HEK293 (cell line): ENCODE measurements at regions not wholly inside any gene's neighbourhood (a gene's known extent, or its start where the extent isn't known, plus 50 kb on each side); places are given as distances from the start of the nearest gene placed in this dataset.
"Not testable (repeated sequence)": the region's sequence is repeated elsewhere in the genome, so short reads cannot be mapped to it uniquely, and the experiment has no call there.

Source experiments
- CTCF ChIA-PET: fragments of 350-600 bp; formaldehyde crosslinking; extraction: SDS; loops from one replicate; lab custom pipeline; 2021; ENCODE audit warnings: antibody characterized with exemption; lab: Yijun Ruan, JAX
- POLR2A ChIA-PET: fragments of 300-600 bp; formaldehyde crosslinking; extraction: SDS; loops from one replicate; lab custom pipeline; 2020; ENCODE audit warnings: antibody characterized with exemption, inconsistent platforms; lab: Yijun Ruan, JAX
- H3K27ac ChIP-seq: fragments of 200-500 bp; sonication (Bioruptor generic); 2 replicates; pipeline ENCODE4 v1.5.1; 2014; ENCODE audit warnings: low read depth, low read length, control low read depth, inconsistent platforms; ENCODE audit errors: extremely low read depth
- H3K36me3 ChIP-seq, 2 experiments: fragments of 200-500 bp in 1 of 2; sonication (Bioruptor generic) in 1 of 2; 1 replicate in 1 of 2; 2 replicates in 1 of 2; pipeline ENCODE4 v1.5.1; 2014 to 2017; ENCODE audit warnings: inconsistent platforms in 2 of 2, low read length in 2 of 2; ENCODE audit not compliant: control insufficient read depth in 2 of 2, insufficient read depth in 1 of 2
- H3K4me1 ChIP-seq: fragments of 200-500 bp; sonication (Bioruptor generic); 2 replicates; pipeline ENCODE4 v1.5.1; 2014; ENCODE audit warnings: mild to moderate bottlenecking, low read length, inconsistent platforms; ENCODE audit not compliant: control insufficient read depth, insufficient read depth
- H3K4me3 ChIP-seq: 2 replicates; pipeline ENCODE4 v1.5.1; 2011; ENCODE audit warnings: low read depth, mild to moderate bottlenecking, control low read depth, low read length, moderate library complexity
- H3K9me3 ChIP-seq: fragments of 200-500 bp; sonication (Bioruptor generic); 2 replicates; pipeline ENCODE4 v1.5.1; 2014; ENCODE audit warnings: low read depth, low read length, inconsistent platforms; ENCODE audit not compliant: control insufficient read depth, insufficient read depth
- EGR2 ChIP-seq: fragments of 450-650 bp; formaldehyde crosslinking; IDR thresholded peaks from 2 replicates; pipeline ENCODE4 v1.5.1; 2016; ENCODE audit warnings: low read depth, missing biosample characterization, missing genetic modification characterization
- FEZF1 ChIP-seq: fragments of 450-650 bp; formaldehyde crosslinking; IDR thresholded peaks from 2 replicates; pipeline ENCODE4 v1.5.1; 2016; ENCODE audit warnings: missing biosample characterization, missing genetic modification characterization
- GFI1B ChIP-seq: fragments of 450-650 bp; formaldehyde crosslinking; IDR thresholded peaks from 2 replicates; pipeline ENCODE4 v1.5.1; 2016; ENCODE audit warnings: missing biosample characterization, missing genetic modification characterization
- KLF1 ChIP-seq: fragments of 450-650 bp; formaldehyde crosslinking; IDR thresholded peaks from 2 replicates; pipeline ENCODE4 v1.5.1; 2016; ENCODE audit warnings: missing biosample characterization, missing genetic modification characterization
- TCF7L2 ChIP-seq: IDR thresholded peaks from 2 replicates; pipeline ENCODE4 v1.6.1; 2011; ENCODE audit warnings: low read depth, mild to moderate bottlenecking, inconsistent platforms, low read length, moderate library complexity, borderline replicate concordance
- ZBTB48 ChIP-seq: fragments of 450-650 bp; formaldehyde crosslinking; IDR thresholded peaks from 2 replicates; pipeline ENCODE4 v1.5.1; 2016; ENCODE audit warnings: missing biosample characterization, missing genetic modification characterization
- ZBTB8A ChIP-seq: fragments of 450-650 bp; formaldehyde crosslinking; IDR thresholded peaks from 2 replicates; pipeline ENCODE4 v1.5.1; 2016; ENCODE audit warnings: missing biosample characterization, missing genetic modification characterization
- ZEB2 ChIP-seq: fragments of 450-650 bp; formaldehyde crosslinking; IDR thresholded peaks from 2 replicates; pipeline ENCODE4 v1.5.1; 2016; ENCODE audit warnings: missing biosample characterization, missing genetic modification characterization
- ZFP69B ChIP-seq: fragments of 450-650 bp; formaldehyde crosslinking; IDR thresholded peaks from 2 replicates; pipeline ENCODE4 v1.5.1; 2016; ENCODE audit warnings: missing biosample characterization, missing genetic modification characterization
- ZNF174 ChIP-seq: fragments of 450-650 bp; formaldehyde crosslinking; IDR thresholded peaks from 2 replicates; pipeline ENCODE4 v1.5.0; 2017; ENCODE audit warnings: missing biosample characterization, mild to moderate bottlenecking, missing genetic modification characterization
- ZNF335 ChIP-seq: fragments of 450-650 bp; formaldehyde crosslinking; conservative IDR thresholded peaks from 2 replicates; pipeline ENCODE4 v1.5.1; 2016; ENCODE audit warnings: missing biosample characterization, missing genetic modification characterization
- ZNF341 ChIP-seq: fragments of 450-650 bp; formaldehyde crosslinking; IDR thresholded peaks from 2 replicates; pipeline ENCODE4; 2016; ENCODE audit warnings: low read depth, missing biosample characterization, missing genetic modification characterization
- ZNF596 ChIP-seq: fragments of 450-650 bp; IDR thresholded peaks from 2 replicates; pipeline ENCODE4 v1.5.0; 2018; ENCODE audit warnings: missing biosample characterization, mild to moderate bottlenecking, missing genetic modification characterization, moderate library complexity
- ZNF600 ChIP-seq: fragments of 450-650 bp; formaldehyde crosslinking; IDR thresholded peaks from 2 replicates; pipeline ENCODE4 v1.5.1; 2016; ENCODE audit warnings: missing biosample characterization, missing genetic modification characterization
- ZNF707 ChIP-seq: fragments of 450-650 bp; formaldehyde crosslinking; IDR thresholded peaks from 2 replicates; pipeline ENCODE4 v1.5.1; 2016; ENCODE audit warnings: missing biosample characterization, missing genetic modification characterization
- TF ChIP-seq, protein P1 (sequence below): fragments of 450-650 bp; formaldehyde crosslinking; IDR thresholded peaks from 2 replicates; pipeline ENCODE4 v1.5.1; 2016; ENCODE audit warnings: missing biosample characterization, missing genetic modification characterization, low read depth
- TF ChIP-seq, protein P2 (sequence below): fragments of 450-650 bp; formaldehyde crosslinking; IDR thresholded peaks from 2 replicates; pipeline ENCODE4 v1.5.1; 2016; ENCODE audit warnings: missing biosample characterization, missing genetic modification characterization
- TF ChIP-seq, protein P3 (sequence below): fragments of 450-650 bp; formaldehyde crosslinking; IDR thresholded peaks from 2 replicates; pipeline ENCODE4 v1.5.1; 2016; ENCODE audit warnings: missing biosample characterization, missing genetic modification characterization
- TF ChIP-seq, protein P4 (sequence below): fragments of 450-650 bp; formaldehyde crosslinking; IDR thresholded peaks from 2 replicates; pipeline ENCODE4 v1.5.1; 2016; ENCODE audit warnings: missing biosample characterization, missing genetic modification characterization

DNA sequence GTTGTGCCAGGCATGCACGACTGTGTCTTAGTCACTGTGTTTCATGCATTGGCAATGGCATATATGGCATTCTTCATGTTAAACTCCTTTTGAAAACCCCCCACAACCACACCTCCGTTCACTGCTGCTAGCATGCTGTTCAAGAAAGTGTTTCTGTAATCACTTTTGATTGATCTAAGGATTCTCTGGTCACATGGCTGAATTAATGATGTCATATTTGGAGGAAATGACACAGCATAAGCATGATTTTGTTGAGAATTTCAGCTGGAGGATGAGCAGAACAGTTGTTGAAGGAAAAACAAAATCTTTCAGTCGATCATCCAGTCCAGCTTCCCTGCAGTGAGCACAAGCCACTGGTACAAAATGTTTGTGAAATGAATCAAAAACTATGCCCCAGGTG lies 203.5 kb upstream of the ECI2 start:
- H3K9me3 ChIP-seq = no peaks in the 10 kb centered on the region
- no peak overlapping the region for H3K27ac ChIP-seq
- ChIA-PET CTCF (no interaction called here), POLR2A (no interaction called here)
- no peak overlapping the region for H3K4me3 ChIP-seq
- no peaks in the 10 kb centered on the region for H3K4me1 ChIP-seq
- TF ChIP-seq, protein P1, sequence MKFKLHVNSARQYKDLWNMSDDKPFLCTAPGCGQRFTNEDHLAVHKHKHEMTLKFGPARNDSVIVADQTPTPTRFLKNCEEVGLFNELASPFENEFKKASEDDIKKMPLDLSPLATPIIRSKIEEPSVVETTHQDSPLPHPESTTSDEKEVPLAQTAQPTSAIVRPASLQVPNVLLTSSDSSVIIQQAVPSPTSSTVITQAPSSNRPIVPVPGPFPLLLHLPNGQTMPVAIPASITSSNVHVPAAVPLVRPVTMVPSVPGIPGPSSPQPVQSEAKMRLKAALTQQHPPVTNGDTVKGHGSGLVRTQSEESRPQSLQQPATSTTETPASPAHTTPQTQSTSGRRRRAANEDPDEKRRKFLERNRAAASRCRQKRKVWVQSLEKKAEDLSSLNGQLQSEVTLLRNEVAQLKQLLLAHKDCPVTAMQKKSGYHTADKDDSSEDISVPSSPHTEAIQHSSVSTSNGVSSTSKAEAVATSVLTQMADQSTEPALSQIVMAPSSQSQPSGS (tag by site-specific recombination) = peak; percentile 65
- TF ChIP-seq ZNF707 (tag by site-specific recombination) (no peak), FEZF1 (tag by site-specific recombination) (no peak)
- TF ChIP-seq, all 188 proteins: peak for 1
- no peaks in the 10 kb centered on the region for H3K36me3 ChIP-seq

DNA sequence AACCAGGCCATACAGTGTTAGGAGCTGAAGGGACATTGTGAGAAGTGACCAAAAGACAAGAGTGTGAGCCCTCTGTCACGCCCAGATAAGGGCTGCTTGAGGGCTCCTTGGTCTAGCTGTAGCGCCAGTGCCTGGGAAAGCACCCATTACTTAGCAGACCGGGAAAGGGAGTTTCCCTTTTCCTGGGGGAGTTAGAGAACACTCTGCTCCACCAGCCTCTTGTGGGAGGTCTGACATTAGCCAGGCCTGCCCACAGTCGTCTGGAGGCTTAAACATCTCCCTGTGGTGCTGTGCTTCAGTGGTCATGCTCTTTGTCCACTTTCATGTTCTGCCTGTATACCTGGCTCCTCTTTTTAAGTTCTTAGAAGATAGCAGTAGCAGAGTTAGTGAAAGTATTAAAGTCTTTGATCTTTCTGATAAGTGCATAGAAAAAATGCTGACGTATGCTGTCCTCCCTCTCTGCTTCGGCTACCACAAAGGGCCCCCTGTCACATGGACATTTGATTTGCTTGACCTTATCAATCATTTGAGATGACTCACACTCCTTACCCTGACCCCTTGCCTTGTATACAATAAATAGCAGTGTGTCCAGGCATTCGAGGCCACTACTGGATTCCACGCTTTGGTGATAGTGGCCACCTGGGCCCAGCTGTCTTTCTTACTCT lies 201.5 kb upstream of the ECI2 start:
- POLR2A ChIA-PET = no interaction called here
- no peak overlapping the region for H3K27ac ChIP-seq
- no peaks in the 10 kb centered on the region for H3K36me3 ChIP-seq
- TF ChIP-seq ZBTB8A (tag by site-specific recombination) (peak; percentile 41), GFI1B (tag by site-specific recombination) (no peak), TCF7L2 (peak; percentile 39; the same call in 1 of the 2 replicates), EGR2 (tag by site-specific recombination) (0 out of 2 replicates have a peak, but pooled peaks have one; percentile 27)
- H3K9me3 ChIP-seq = no peaks in the 10 kb centered on the region
- H3K4me1 ChIP-seq = no peaks in the 10 kb centered on the region
- CTCF ChIA-PET = no interaction called here
- H3K4me3 ChIP-seq = no peak overlapping the region

DNA sequence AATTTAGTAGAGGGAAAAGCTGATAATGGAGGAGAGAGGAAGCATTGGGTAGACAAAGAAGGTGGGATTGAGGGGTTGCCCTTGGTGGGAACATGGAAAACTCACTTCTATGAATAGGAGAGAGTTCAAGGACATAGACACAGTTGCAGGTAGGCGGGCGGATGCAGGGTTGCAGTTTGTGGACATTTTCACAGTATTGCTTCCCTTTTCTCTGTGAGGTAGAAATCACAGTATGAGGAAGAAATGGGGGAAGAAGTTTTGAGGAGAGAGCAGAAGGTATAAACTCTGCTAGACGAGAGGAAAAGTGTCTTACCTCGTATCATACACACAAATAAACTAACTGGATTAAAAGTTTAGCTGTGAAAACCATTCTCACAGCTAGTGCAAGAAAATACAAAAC lies 200.7 kb upstream of the ECI2 start:
- CTCF ChIA-PET = interaction anchor here (1.2 kb wide), 1 partner anchor 23 kb away, joined by 3 read pairs; no protein-coding TSS in a partner anchor

DNA sequence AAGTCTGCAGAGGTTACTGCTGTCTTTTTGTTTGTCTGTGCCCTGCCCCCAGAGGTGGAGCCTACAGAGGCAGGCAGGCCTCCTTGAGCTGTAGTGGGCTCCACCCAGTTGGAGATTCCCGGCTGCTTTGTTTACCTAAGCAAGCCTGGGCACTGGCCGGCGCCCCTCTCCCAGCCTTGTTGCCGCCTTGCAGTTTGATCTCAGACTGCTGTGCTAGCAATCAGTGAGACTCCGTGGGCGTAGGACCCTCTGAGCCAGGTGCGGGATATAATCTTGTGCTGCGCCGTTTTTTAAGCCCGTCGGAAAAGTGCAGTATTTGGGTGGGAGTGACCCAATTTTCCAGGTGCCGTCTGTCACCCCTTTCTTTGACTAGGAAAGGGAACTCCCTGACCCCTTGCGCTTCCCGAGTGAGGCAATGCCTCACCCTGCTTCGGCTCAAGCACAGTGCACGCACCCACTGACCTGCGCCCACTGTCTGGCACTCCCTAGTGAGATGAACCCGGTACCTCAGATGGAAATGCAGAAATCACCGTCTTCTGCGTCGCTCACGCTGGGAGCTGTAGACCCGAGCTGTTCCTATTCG lies 198.9 kb upstream of the ECI2 start:
- H3K9me3 ChIP-seq, POLR2A ChIA-PET, H3K4me1 ChIP-seq, H3K4me3 ChIP-seq, CTCF ChIA-PET, H3K36me3 ChIP-seq, H3K27ac ChIP-seq: not testable (repeated sequence)
- TF ChIP-seq EGR2 (tag by site-specific recombination) (peak; percentile 47), ZFP69B (tag by site-specific recombination) (peak; percentile 71), ZBTB48 (tag by site-specific recombination) (peak; percentile 85; the same call in 1 of the 2 replicates), KLF1 (peak; percentile 63; the same call in 1 of the 2 replicates), ZEB2 (tag by site-specific recombination) (peak; percentile 51), ZNF335 (tag by site-specific recombination) (peak; percentile 32; the same call in 1 of the 2 replicates), ZNF600 (tag by site-specific recombination) (peak; percentile 47; the same call in 1 of the 2 replicates), ZNF341 (tag by site-specific recombination) (peak; percentile 89)
- TF ChIP-seq, protein P2, sequence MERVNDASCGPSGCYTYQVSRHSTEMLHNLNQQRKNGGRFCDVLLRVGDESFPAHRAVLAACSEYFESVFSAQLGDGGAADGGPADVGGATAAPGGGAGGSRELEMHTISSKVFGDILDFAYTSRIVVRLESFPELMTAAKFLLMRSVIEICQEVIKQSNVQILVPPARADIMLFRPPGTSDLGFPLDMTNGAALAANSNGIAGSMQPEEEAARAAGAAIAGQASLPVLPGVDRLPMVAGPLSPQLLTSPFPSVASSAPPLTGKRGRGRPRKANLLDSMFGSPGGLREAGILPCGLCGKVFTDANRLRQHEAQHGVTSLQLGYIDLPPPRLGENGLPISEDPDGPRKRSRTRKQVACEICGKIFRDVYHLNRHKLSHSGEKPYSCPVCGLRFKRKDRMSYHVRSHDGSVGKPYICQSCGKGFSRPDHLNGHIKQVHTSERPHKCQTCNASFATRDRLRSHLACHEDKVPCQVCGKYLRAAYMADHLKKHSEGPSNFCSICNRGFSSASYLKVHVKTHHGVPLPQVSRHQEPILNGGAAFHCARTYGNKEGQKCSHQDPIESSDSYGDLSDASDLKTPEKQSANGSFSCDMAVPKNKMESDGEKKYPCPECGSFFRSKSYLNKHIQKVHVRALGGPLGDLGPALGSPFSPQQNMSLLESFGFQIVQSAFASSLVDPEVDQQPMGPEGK (tag by site-specific recombination) = 0 out of 2 replicates have a peak, but pooled peaks have one; percentile 29
- TF ChIP-seq, protein P3, sequence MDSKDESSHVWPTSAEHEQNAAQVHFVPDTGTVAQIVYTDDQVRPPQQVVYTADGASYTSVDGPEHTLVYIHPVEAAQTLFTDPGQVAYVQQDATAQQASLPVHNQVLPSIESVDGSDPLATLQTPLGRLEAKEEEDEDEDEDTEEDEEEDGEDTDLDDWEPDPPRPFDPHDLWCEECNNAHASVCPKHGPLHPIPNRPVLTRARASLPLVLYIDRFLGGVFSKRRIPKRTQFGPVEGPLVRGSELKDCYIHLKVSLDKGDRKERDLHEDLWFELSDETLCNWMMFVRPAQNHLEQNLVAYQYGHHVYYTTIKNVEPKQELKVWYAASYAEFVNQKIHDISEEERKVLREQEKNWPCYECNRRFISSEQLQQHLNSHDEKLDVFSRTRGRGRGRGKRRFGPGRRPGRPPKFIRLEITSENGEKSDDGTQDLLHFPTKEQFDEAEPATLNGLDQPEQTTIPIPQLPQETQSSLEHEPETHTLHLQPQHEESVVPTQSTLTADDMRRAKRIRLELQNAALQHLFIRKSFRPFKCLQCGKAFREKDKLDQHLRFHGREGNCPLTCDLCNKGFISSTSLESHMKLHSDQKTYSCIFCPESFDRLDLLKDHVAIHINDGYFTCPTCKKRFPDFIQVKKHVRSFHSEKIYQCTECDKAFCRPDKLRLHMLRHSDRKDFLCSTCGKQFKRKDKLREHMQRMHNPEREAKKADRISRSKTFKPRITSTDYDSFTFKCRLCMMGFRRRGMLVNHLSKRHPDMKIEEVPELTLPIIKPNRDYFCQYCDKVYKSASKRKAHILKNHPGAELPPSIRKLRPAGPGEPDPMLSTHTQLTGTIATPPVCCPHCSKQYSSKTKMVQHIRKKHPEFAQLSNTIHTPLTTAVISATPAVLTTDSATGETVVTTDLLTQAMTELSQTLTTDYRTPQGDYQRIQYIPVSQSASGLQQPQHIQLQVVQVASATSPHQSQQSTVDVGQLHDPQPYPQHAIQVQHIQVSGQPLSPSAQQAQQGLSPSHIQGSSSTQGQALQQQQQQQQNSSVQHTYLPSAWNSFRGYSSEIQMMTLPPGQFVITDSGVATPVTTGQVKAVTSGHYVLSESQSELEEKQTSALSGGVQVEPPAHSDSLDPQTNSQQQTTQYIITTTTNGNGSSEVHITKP (tag by site-specific recombination) = peak; percentile 57
- TF ChIP-seq, protein P4, sequence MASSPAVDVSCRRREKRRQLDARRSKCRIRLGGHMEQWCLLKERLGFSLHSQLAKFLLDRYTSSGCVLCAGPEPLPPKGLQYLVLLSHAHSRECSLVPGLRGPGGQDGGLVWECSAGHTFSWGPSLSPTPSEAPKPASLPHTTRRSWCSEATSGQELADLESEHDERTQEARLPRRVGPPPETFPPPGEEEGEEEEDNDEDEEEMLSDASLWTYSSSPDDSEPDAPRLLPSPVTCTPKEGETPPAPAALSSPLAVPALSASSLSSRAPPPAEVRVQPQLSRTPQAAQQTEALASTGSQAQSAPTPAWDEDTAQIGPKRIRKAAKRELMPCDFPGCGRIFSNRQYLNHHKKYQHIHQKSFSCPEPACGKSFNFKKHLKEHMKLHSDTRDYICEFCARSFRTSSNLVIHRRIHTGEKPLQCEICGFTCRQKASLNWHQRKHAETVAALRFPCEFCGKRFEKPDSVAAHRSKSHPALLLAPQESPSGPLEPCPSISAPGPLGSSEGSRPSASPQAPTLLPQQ = peak; percentile 68; the same call in 1 of the 2 replicates

More for the DNA sequence above, 200.7 kb upstream of the ECI2 start:
- Histone ChIP-seq H3K36me3 (no peaks in the 10 kb centered on the region), H3K9me3 (no peaks in the 10 kb centered on the region), H3K4me1 (no peaks in the 10 kb centered on the region), H3K4me3 (no peak overlapping the region), H3K27ac (no peak overlapping the region)
- no peak for TF ChIP-seq ZNF596
- no peak for TF ChIP-seq ZNF174 (tag by site-specific recombination)
- POLR2A ChIA-PET = no interaction called here
